Esophagus muscularis mucosa (tissue), 4 donors: ENCODE measurements at regions not wholly inside any gene's neighbourhood (a gene's known extent, or its start where the extent isn't known, plus 50 kb on each side); places are given as distances from the start of the nearest gene placed in this dataset.

ENCODE experiments used
- EP300 ChIP-seq: sonication (generic); formaldehyde crosslinking; IDR thresholded peaks from one replicate; pipeline ENCODE4 v1.6.1; 2017; ENCODE audit warnings: antibody characterized with exemption
- POLR2AphosphoS5 ChIP-seq, 2 donors: sonication (generic); formaldehyde crosslinking; IDR thresholded peaks; one replicate each; pipeline ENCODE4 v1.6.1; 2017; ENCODE audit warnings: antibody characterized with exemption in 2 of 2
- TF ChIP-seq, protein P1 (sequence below), 3 experiments: fragments of 200-600 bp in 2 of 3; fragments of 450-650 bp in 1 of 3; sonication (generic) in 2 of 3; IDR thresholded peaks; one replicate each; pipeline ENCODE4 v1.5.1; 2017 to 2019; ENCODE audit warnings: antibody characterized with exemption in 3 of 3, mild to moderate bottlenecking in 2 of 3, moderate library complexity in 1 of 3

DNA sequence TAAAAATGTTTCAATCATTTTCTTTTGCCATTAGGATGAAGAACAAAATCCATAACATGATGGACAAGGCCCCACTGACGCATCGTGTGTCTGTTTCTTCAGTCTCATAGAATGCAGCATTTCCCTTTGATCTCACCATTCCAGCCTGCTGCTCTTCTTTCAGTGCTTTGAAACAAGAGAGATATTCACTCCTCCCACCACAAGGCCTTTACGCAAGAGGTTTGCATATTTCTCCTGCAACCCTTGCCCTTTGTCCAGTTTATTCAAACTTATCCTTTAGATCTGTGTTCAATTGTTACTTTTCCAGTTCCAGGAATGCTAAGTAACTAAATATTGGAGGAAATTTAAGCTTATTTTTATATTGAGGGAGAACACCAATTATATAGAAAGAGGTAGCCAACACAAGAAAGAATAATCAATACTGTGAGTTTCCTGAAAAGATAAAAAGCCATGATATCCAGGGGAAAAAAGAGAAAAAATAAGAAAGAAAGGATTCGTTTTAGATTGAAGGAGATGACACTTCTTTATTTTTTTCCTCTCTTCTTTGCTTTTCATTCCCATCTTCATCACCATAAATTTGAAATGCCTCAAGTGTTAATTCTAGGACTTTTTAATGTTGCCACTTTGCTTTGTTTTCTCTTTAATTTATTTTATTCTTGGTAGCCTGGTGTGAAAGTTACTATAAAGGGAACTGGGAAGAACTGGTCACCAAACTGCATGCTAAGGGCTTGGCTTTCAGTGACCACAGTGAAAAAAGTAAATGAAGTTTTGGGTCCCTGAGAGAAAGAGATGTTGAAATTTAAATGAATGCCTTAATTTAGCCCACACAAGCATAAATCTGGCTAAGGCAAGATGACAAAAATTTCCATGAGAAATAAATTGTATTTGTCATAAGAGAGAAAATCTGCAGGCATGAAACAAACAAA, 102.1 kb downstream of the KIF2B start:
- TF ChIP-seq, protein P1, sequence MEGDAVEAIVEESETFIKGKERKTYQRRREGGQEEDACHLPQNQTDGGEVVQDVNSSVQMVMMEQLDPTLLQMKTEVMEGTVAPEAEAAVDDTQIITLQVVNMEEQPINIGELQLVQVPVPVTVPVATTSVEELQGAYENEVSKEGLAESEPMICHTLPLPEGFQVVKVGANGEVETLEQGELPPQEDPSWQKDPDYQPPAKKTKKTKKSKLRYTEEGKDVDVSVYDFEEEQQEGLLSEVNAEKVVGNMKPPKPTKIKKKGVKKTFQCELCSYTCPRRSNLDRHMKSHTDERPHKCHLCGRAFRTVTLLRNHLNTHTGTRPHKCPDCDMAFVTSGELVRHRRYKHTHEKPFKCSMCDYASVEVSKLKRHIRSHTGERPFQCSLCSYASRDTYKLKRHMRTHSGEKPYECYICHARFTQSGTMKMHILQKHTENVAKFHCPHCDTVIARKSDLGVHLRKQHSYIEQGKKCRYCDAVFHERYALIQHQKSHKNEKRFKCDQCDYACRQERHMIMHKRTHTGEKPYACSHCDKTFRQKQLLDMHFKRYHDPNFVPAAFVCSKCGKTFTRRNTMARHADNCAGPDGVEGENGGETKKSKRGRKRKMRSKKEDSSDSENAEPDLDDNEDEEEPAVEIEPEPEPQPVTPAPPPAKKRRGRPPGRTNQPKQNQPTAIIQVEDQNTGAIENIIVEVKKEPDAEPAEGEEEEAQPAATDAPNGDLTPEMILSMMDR (IDR thresholded peaks at IDR 0.05), result no peak
- TF ChIP-seq EP300 (no peak), POLR2AphosphoS5 (IDR thresholded peaks at IDR 0.05) (no peak)
